HCT116 (cell line): ENCODE measurements at regions not wholly inside any gene's neighbourhood (a gene's known extent, or its start where the extent isn't known, plus 50 kb on each side); places are given as distances from the start of the nearest gene placed in this dataset.

ENCODE experiments used
- ATAC-seq: fragments of 200-7000 bp; cut with Tn5 transposase; 2 replicates; pipeline ENCODE4 v1.9.1; 2020; ENCODE audit warnings: mild to moderate bottlenecking, moderate library complexity
- BruUV-seq: library from RNA; stranded (reverse); fragments of 400-500 nt; replicated peaks from 2 replicates; lab custom pipeline; 2021; lab: Mats Ljungman, UMichigan
- CTCF ChIA-PET: fragments of 300-600 bp; sonication (Branson Sonifier 250); formaldehyde crosslinking; loops from one replicate; lab custom pipeline; 2021; ENCODE audit warnings: antibody characterized with exemption; lab: Charles Lee
- POLR2A ChIA-PET: fragments of 300-600, 350-600 bp; sonication (Branson Sonifier 250); formaldehyde crosslinking; loops from one replicate; lab custom pipeline; 2021; ENCODE audit warnings: antibody characterized with exemption; lab: Charles Lee
- RAD21 ChIA-PET, 2 experiments: fragments of 300-600 bp; sonication (Branson Sonifier 250); formaldehyde crosslinking; loops; one replicate each; lab custom pipeline; 2023; ENCODE audit warnings: low total read pairs in 2 of 2; ENCODE audit not compliant: uncharacterized antibody in 2 of 2, unreplicated experiment in 2 of 2, low non-redundant PET in 1 of 2; lab: Charles Lee
- DNase-seq: peaks from one replicate; pipeline ENCODE4 v3.0.0-alpha.2; 2010; ENCODE audit warnings: low read depth, low spot score
- H2AFZ ChIP-seq: fragments of 200-600 bp; shearing (Covaris generic), sonication (generic); 2 replicates; pipeline ENCODE4 v1.6.1; 2017; ENCODE audit warnings: low read depth, mixed run types, mixed read lengths, antibody characterized with exemption, low read length; ENCODE audit not compliant: poor library complexity, severe bottlenecking
- H3K27ac ChIP-seq: 2 replicates; pipeline ENCODE4 v1.5.1; 2012; ENCODE audit warnings: low read depth, low read length
- H3K27me3 ChIP-seq: fragments of 200-600 bp; sonication (generic); 2 replicates; pipeline ENCODE4 v1.6.1; 2016; ENCODE audit warnings: mixed run types, low read length, mixed read lengths; ENCODE audit not compliant: insufficient read depth
- H3K36me3 ChIP-seq, 2 experiments: fragments of 200-500 bp in 1 of 2; fragments of 200-600 bp in 1 of 2; sonication (Bioruptor generic) in 1 of 2; sonication (generic) in 1 of 2; 2 replicates each; pipeline versions ENCODE4 v1.5.1 to v1.6.1; 2014 to 2016; ENCODE audit warnings: low read length in 2 of 2, inconsistent platforms in 1 of 2, mixed read lengths in 1 of 2, mixed run types in 1 of 2; ENCODE audit not compliant: insufficient read depth in 2 of 2, control insufficient read depth in 1 of 2
- H3K4me1 ChIP-seq, 2 experiments: fragments of 200-600 bp in 1 of 2; sonication (generic) in 1 of 2; 2 replicates each; pipeline versions ENCODE4 v1.5.1 to v1.6.1; 2012 to 2017; ENCODE audit warnings: low read length in 2 of 2, inconsistent platforms in 1 of 2, mild to moderate bottlenecking in 1 of 2, mixed read lengths in 1 of 2, mixed run types in 1 of 2, moderate library complexity in 1 of 2; ENCODE audit not compliant: insufficient read depth in 2 of 2, control insufficient read depth in 1 of 2
- H3K4me2 ChIP-seq: fragments of 200-600 bp; sonication (generic); 2 replicates; pipeline ENCODE4 v1.6.1; 2017; ENCODE audit warnings: mixed run types, low read length, mixed read lengths
- H3K4me3 ChIP-seq, 2 experiments: fragments of 200-600 bp in 1 of 2; sonication (generic) in 1 of 2; replicated peaks in 1 of 2; 2 replicates each; pipeline ENCODE4 v1.5.1; 2011 to 2016; ENCODE audit warnings: low read length in 2 of 2, control low read depth in 1 of 2, low read depth in 1 of 2, mild to moderate bottlenecking in 1 of 2, mixed read lengths in 1 of 2, mixed run types in 1 of 2
- H3K79me2 ChIP-seq: fragments of 200-600 bp; sonication (generic); 2 replicates; pipeline ENCODE4 v1.6.1; 2017; ENCODE audit warnings: mild to moderate bottlenecking, mixed run types, low read length, moderate library complexity, mixed read lengths; ENCODE audit not compliant: insufficient read depth
- H3K9ac ChIP-seq: fragments of 200-600 bp; sonication (generic); 2 replicates; pipeline ENCODE4 v1.6.1; 2016; ENCODE audit warnings: low read length, mixed read lengths
- H3K9me2 ChIP-seq: fragments of 200-600 bp; sonication (generic), shearing (Covaris generic); 2 replicates; pipeline ENCODE4 v1.6.1; 2017; ENCODE audit warnings: mixed run types, mild to moderate bottlenecking, moderate library complexity; ENCODE audit not compliant: insufficient read depth
- H3K9me3 ChIP-seq, 2 experiments: fragments of 200-500 bp in 1 of 2; fragments of 200-600 bp in 1 of 2; sonication (Bioruptor generic) in 1 of 2; sonication (generic) in 1 of 2; 2 replicates each; pipeline ENCODE4 v1.6.1; 2014 to 2017; ENCODE audit warnings: low read length in 2 of 2, mixed read lengths in 2 of 2, inconsistent platforms in 1 of 2, low read depth in 1 of 2, mild to moderate bottlenecking in 1 of 2, mixed run types in 1 of 2, moderate library complexity in 1 of 2; ENCODE audit not compliant: control insufficient read depth in 1 of 2, insufficient read depth in 1 of 2
- H4K20me1 ChIP-seq: fragments of 200-600 bp; sonication (generic), shearing (Covaris generic); 2 replicates; pipeline ENCODE4 v1.6.1; 2017; ENCODE audit warnings: mixed run types, mild to moderate bottlenecking, moderate library complexity; ENCODE audit not compliant: insufficient read depth
- ATF3 ChIP-seq: IDR thresholded peaks from 2 replicates; pipeline ENCODE4 v1.6.1; 2012
- CBX3 ChIP-seq: IDR thresholded peaks from 2 replicates; pipeline ENCODE4 v1.6.1; 2012; ENCODE audit warnings: low read depth
- CEBPB ChIP-seq: IDR thresholded peaks from 2 replicates; pipeline ENCODE4 v1.6.1; 2012; ENCODE audit warnings: low read depth
- CTCF ChIP-seq, 3 experiments: fragments of 200-600 bp in 1 of 3; sonication (generic) in 1 of 3; IDR thresholded peaks in 2 of 3; conservative IDR thresholded peaks in 1 of 3; 2 replicates each; pipeline ENCODE4 v1.5.1; 2012 to 2017; ENCODE audit warnings: low read depth in 2 of 3, low read length in 2 of 3, antibody characterized with exemption in 1 of 3, borderline replicate concordance in 1 of 3, control low read depth in 1 of 3, mild to moderate bottlenecking in 1 of 3, mixed read lengths in 1 of 3, mixed run types in 1 of 3, moderate library complexity in 1 of 3; ENCODE audit not compliant: insufficient read depth in 1 of 3
- EGR1 ChIP-seq: IDR thresholded peaks from 2 replicates; pipeline ENCODE4 v1.6.1; 2012; ENCODE audit warnings: low read depth
- ELF1 ChIP-seq: IDR thresholded peaks from 2 replicates; pipeline ENCODE4 v1.6.1; 2012; ENCODE audit warnings: low read depth, borderline replicate concordance
- EZH2 ChIP-seq: fragments of 200-600 bp; sonication (generic); IDR thresholded peaks from 2 replicates; pipeline ENCODE4 v1.6.1; 2017; ENCODE audit warnings: antibody characterized with exemption, mixed run types
- EZH2phosphoT487 ChIP-seq: fragments of 200-600 bp; IDR thresholded peaks from 2 replicates; pipeline ENCODE4 v1.6.1; 2018; ENCODE audit warnings: antibody characterized with exemption, borderline replicate concordance
- FOSL1 ChIP-seq: IDR thresholded peaks from 2 replicates; pipeline ENCODE4 v1.6.1; 2012; ENCODE audit warnings: low read depth
- JUND ChIP-seq: IDR thresholded peaks from 2 replicates; pipeline ENCODE4 v1.6.1; 2012
- MAX ChIP-seq: IDR thresholded peaks from 2 replicates; pipeline ENCODE4 v1.6.1; 2012
- POLR2A ChIP-seq: IDR thresholded peaks from 2 replicates; pipeline ENCODE4 v1.7.0; 2011; ENCODE audit warnings: borderline replicate concordance; ENCODE audit not compliant: insufficient read depth, insufficient read length; ENCODE audit errors: extremely low read depth
- POLR2AphosphoS5 ChIP-seq: IDR thresholded peaks from 2 replicates; pipeline ENCODE4 v1.6.1; 2011; ENCODE audit warnings: mild to moderate bottlenecking, low read depth, low read length, moderate library complexity
- RAD21 ChIP-seq: IDR thresholded peaks from 2 replicates; pipeline ENCODE4 v1.6.1; 2012; ENCODE audit warnings: low read depth, mild to moderate bottlenecking
- REST ChIP-seq: IDR thresholded peaks from 2 replicates; pipeline ENCODE4 v1.6.1; 2012; ENCODE audit warnings: low read depth
- SIN3A ChIP-seq: IDR thresholded peaks from 2 replicates; pipeline ENCODE4 v1.6.1; 2012; ENCODE audit warnings: low read depth
- SP1 ChIP-seq: IDR thresholded peaks from 2 replicates; pipeline ENCODE4 v1.6.1; 2012; ENCODE audit warnings: low read depth
- SRF ChIP-seq: IDR thresholded peaks from 2 replicates; pipeline ENCODE4 v1.6.1; 2012; ENCODE audit warnings: low read depth
- TCF7L2 ChIP-seq: IDR thresholded peaks from 2 replicates; pipeline ENCODE4 v1.7.0; 2011; ENCODE audit warnings: borderline replicate concordance, inconsistent platforms; ENCODE audit not compliant: insufficient read depth, insufficient read length; ENCODE audit errors: extremely low read depth
- YY1 ChIP-seq: IDR thresholded peaks from 2 replicates; pipeline ENCODE4 v1.6.1; 2011; ENCODE audit warnings: low read length, low read depth, moderate library complexity, mild to moderate bottlenecking; ENCODE audit not compliant: insufficient replicate concordance; ENCODE audit errors: extremely low read depth
- ZNF274 ChIP-seq: fragments of 200-500 bp; sonication (Bioruptor generic); IDR thresholded peaks from 2 replicates; pipeline ENCODE4 v1.6.1; 2014; ENCODE audit warnings: mild to moderate bottlenecking, low read depth, low read length, inconsistent platforms
- intact Hi-C: fragments of 100-400 bp; cut with micrococcal nuclease; formaldehyde crosslinking; loops from 2 replicates; pipeline ENCODE4 v1.10.0; 2022

- no peak for TF ChIP-seq FOSL1
- TF ChIP-seq ELF1 = no peak
- no peak for TF ChIP-seq POLR2A
Observed at GRCh38 chr20:24745617-24746350, 203.3 kb upstream of the CST7 start (continued).

GRCh38 chr20:24746351-24746685, 202.8 kb upstream of the CST7 start:
- BruUV-seq = no TSS peak
- no peaks in the 10 kb centered on the region for H3K27me3 ChIP-seq
- no peaks in the 10 kb centered on the region for H4K20me1 ChIP-seq
- POLR2A ChIA-PET = no interaction called here
- no peaks in the 10 kb centered on the region for H3K9me3 ChIP-seq
- H3K9ac ChIP-seq = no peak overlapping the region
- peak overlapping the region; percentile 48 for H2AFZ ChIP-seq
- TF ChIP-seq REST (no peak), POLR2AphosphoS5 (no peak), TCF7L2 (no peak), POLR2A (no peak), MAX (peak; percentile 19; the same call in 1 of the 2 replicates), JUND (no peak), YY1 (no peak), ZNF274 (no peak), SIN3A (no peak), SP1 (peak; percentile 53; the same call in 1 of the 2 replicates), EZH2 (no peak), CTCF (IDR thresholded peaks at IDR 0.05 in 2 of 3, conservative IDR thresholded peaks at IDR 0.05 in 1 of 3; ENCODE audit: borderline replicate concordance in 1 of 3, insufficient read depth in 1 of 3, low read depth in 2 of 3, low read length in 2 of 3) (no peak), EGR1 (peak; percentile 62; the same call in 1 of the 2 replicates), EZH2phosphoT487 (no peak), RAD21 (no peak), SRF (no peak), CEBPB (no peak), ATF3 (no peak), CBX3 (no peak)
- RAD21 ChIA-PET = no interaction called here
- ATAC-seq = peak; percentile 97
- H3K4me3 ChIP-seq = peak overlapping the region in 1 of 2 experiments; percentile 33; a peak in 1 of 4 replicates
- no peaks in the 10 kb centered on the region for H3K79me2 ChIP-seq
- no peaks in the 10 kb centered on the region for H3K9me2 ChIP-seq
- H3K4me2 ChIP-seq = peak overlapping the region; percentile 68
- no peaks in the 10 kb centered on the region for H3K36me3 ChIP-seq
- H3K4me1 ChIP-seq = peaks cover 11 to 12% of the 10 kb centered on the region in 2 experiments; a peak in 3 of 4 replicates
- H3K27ac ChIP-seq = no peak overlapping the region; the same call in 1 of the 2 replicates
- DNase-seq = peak; percentile 48
- intact Hi-C loops = no loop called here
- CTCF ChIA-PET = no interaction called here
